Activated naive CD4-positive, alpha-beta T cell treated with anti-CD3 and anti-CD28 coated beads for 36 hours (primary cell): ENCODE measurements at regions not wholly inside any gene's neighbourhood (a gene's known extent, or its start where the extent isn't known, plus 50 kb on each side); places are given as distances from the start of the nearest gene placed in this dataset.

Experiments
- CTCF ChIA-PET: fragments of 350-600 bp; sonication (Branson Sonifier 250); formaldehyde crosslinking; loops from one replicate; lab custom pipeline; 2021; ENCODE audit warnings: antibody characterized with exemption; lab: Charles Lee
- DNase-seq: peaks from one replicate; pipeline ENCODE4 v3.0.0-alpha.2; 2020
- H3K27ac Mint-ChIP-seq: one replicate; pipeline ENCODE4 v1.8.0; 2021; ENCODE audit warnings: mild to moderate bottlenecking, mixed read lengths
- H3K27me3 Mint-ChIP-seq: one replicate; pipeline ENCODE4 v1.8.0; 2021; ENCODE audit warnings: low read depth, mixed read lengths
- H3K36me3 Mint-ChIP-seq: one replicate; pipeline ENCODE4 v1.8.0; 2021; ENCODE audit warnings: low read depth, mixed read lengths
- H3K4me1 Mint-ChIP-seq: one replicate; pipeline ENCODE4 v1.8.0; 2021; ENCODE audit warnings: low read depth, mixed read lengths
- H3K4me3 Mint-ChIP-seq: one replicate; pipeline ENCODE4 v1.8.0; 2021; ENCODE audit warnings: mild to moderate bottlenecking, moderate library complexity, mixed read lengths
- H3K9me3 Mint-ChIP-seq: one replicate; pipeline ENCODE4 v1.8.0; 2021; ENCODE audit warnings: mixed read lengths
- intact Hi-C: fragments of 100-400 bp; cut with micrococcal nuclease; formaldehyde crosslinking; loops from one replicate; pipeline ENCODE4 v1.15.1; 2023

GRCh38 chr4:110396963-110397362 lies 79.0 kb upstream of the ENPEP start:
- no peak overlapping the region for H3K27ac Mint-ChIP-seq
- intact Hi-C loops: no loop called here
- no peaks in the 10 kb centered on the region for H3K36me3 Mint-ChIP-seq
- peaks cover 20% of the 10 kb centered on the region for H3K27me3 Mint-ChIP-seq
- H3K9me3 Mint-ChIP-seq: no peaks in the 10 kb centered on the region
- no peaks in the 10 kb centered on the region for H3K4me1 Mint-ChIP-seq
- DNase-seq: no peak
- no peak overlapping the region for H3K4me3 Mint-ChIP-seq
- CTCF ChIA-PET: interaction anchor here (0.6 kb wide), 1 partner anchor 64 kb away, joined by 3 read pairs; no protein-coding TSS in a partner anchor

DNA sequence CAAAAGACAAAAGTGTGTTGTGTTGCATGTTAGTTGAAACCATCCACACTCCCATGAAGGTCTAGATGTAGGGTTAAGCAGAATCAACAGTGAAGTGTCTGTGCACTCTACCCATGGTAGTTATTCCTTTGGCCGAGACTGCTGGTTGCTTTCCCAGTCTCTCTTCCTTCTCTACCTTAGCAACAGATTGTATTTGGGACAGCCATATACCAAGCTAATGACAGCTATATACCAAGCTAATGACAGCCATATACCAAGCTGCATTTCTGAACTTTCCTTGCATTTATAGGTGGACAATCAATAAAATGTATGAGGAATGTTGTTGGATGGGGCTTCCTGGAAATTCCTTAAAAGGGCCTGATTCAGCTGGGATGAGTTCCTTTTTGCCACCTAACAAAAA lies 80.5 kb upstream of the ENPEP start:
- no peak overlapping the region for H3K27ac Mint-ChIP-seq
- H3K27me3 Mint-ChIP-seq: peaks cover 20% of the 10 kb centered on the region
- H3K36me3 Mint-ChIP-seq: no peaks in the 10 kb centered on the region
- H3K4me3 Mint-ChIP-seq: no peak overlapping the region
- no peaks in the 10 kb centered on the region for H3K4me1 Mint-ChIP-seq
- no peak for DNase-seq
- intact Hi-C loops: no loop called here
- no peaks in the 10 kb centered on the region for H3K9me3 Mint-ChIP-seq
- CTCF ChIA-PET: no interaction called here

DNA sequence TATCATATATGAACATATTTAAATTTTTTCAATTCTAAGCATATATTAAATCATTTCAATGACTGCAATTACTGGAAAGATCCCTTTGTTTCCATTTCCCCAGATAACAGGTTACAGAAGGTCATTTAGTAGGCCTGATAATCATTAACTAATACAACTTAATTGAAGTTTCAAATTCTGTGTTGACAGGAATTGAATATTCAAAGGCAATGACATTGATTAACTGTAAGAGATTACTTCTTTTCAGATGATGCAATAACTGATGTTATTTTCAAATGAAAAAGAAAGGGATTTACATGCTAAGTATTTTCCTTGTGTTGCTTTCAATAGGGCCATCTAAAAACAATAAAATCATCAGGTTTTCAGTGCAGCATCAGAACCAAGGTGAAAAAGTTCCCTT lies 81.1 kb upstream of the ENPEP start:
- no peak for DNase-seq

DNA sequence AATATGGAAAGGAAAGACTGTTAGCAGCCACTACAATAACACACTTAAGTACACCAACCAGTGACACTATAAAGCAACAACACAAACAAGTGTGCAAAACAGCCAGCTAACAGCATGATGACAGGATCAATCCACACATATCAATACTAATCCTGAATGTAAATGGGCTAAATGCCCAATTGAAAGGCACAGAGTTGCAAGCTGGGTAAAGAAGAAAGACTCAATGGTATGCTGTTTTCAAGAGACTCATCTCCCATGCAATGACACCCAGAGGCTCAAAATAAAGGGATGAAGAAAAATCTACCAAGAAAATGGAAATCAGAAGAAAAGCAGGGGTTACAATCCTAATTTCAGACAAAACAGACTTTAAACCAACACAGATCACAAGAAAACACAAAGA lies 94.2 kb upstream of the ENPEP start:
- CTCF ChIA-PET: no interaction called here
- Mint-ChIP-seq H3K36me3 (peaks cover 2% of the 10 kb centered on the region), H3K27ac (no peak overlapping the region), H3K4me3 (no peak overlapping the region), H3K27me3 (peaks cover 7% of the 10 kb centered on the region), H3K9me3 (peaks cover 22% of the 10 kb centered on the region), H3K4me1 (no peaks in the 10 kb centered on the region)
- intact Hi-C loops: no loop called here
- DNase-seq: no peak

More for the DNA sequence above, 81.1 kb upstream of the ENPEP start:
- Mint-ChIP-seq H3K4me1 (no peaks in the 10 kb centered on the region), H3K27me3 (peaks cover 20% of the 10 kb centered on the region), H3K4me3 (no peak overlapping the region), H3K9me3 (no peaks in the 10 kb centered on the region), H3K36me3 (no peaks in the 10 kb centered on the region), H3K27ac (no peak overlapping the region)
- CTCF ChIA-PET: no interaction called here
- intact Hi-C loops: no loop called here

GRCh38 chr4:110372485-110372884 lies 103.5 kb upstream of the ENPEP start:
- Mint-ChIP-seq H3K4me1 (no peaks in the 10 kb centered on the region), H3K36me3 (no peaks in the 10 kb centered on the region), H3K27me3 (peaks cover 8% of the 10 kb centered on the region), H3K27ac (no peak overlapping the region), H3K9me3 (no peaks in the 10 kb centered on the region), H3K4me3 (no peak overlapping the region)
- DNase-seq: no peak
- CTCF ChIA-PET: no interaction called here
- intact Hi-C loops: no loop called here

- H3K4me3 Mint-ChIP-seq: no peak overlapping the region
- intact Hi-C loops: no loop called here
- no peaks in the 10 kb centered on the region for H3K9me3 Mint-ChIP-seq
- H3K36me3 Mint-ChIP-seq: no peaks in the 10 kb centered on the region
- no peak for DNase-seq
- H3K27me3 Mint-ChIP-seq: peaks cover 13% of the 10 kb centered on the region
- CTCF ChIA-PET: no interaction called here
- no peaks in the 10 kb centered on the region for H3K4me1 Mint-ChIP-seq
- no peak overlapping the region for H3K27ac Mint-ChIP-seq
Observed at GRCh38 chr4:110371016-110371770, 104.8 kb upstream of the ENPEP start.

DNA sequence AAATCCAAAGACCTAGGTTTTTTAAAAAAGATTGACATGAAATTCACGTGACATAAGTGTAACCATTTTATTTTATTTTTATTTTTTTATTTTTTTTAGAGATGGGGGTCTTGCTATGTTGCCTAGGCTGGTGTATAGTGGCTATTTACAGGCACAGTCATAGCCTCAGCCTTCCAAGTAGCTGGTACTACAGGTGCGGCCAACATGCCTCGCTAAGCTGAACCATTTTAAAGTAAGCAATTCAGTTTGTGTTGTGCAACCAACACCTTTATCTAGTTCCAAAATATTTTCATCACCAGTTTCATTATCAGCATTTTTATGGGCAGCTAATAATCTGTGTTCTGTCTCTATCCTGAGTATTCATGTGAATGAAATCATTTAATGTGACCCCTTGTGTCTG lies 107.5 kb upstream of the ENPEP start:
- Mint-ChIP-seq H3K4me1 (no peaks in the 10 kb centered on the region), H3K27me3 (peaks cover 11% of the 10 kb centered on the region)
- CTCF ChIA-PET: no interaction called here

GRCh38 chr4:110367156-110367555 lies 108.8 kb upstream of the ENPEP start:
- intact Hi-C loops: no loop called here

More for the DNA sequence above, 107.5 kb upstream of the ENPEP start:
- intact Hi-C loops: no loop called here
- H3K36me3 Mint-ChIP-seq: no peaks in the 10 kb centered on the region
- H3K27ac Mint-ChIP-seq: no peak overlapping the region
- no peak overlapping the region for H3K4me3 Mint-ChIP-seq
- DNase-seq: no peak
- no peaks in the 10 kb centered on the region for H3K9me3 Mint-ChIP-seq

DNA sequence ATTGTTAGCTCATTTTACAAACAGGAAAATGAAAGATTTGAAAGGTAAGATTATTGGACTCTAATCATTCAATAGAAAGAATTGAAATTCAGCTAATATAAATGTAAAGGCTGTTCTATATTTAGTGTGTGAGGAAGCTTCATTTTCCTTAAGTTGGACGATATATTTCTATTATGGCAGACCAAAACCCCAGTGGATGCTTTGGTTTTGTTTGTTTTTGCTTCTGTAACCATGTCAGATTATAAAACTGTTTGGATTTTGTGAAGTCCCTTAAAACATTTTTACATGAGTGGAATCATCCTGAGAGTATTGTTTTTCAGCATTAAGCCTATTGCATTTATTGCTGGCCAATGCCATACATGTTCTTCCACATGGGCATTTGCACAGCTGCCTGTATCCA lies 110.2 kb upstream of the ENPEP start:
- Mint-ChIP-seq H3K36me3 (no peaks in the 10 kb centered on the region), H3K27ac (no peak overlapping the region), H3K9me3 (no peaks in the 10 kb centered on the region), H3K4me3 (no peak overlapping the region), H3K27me3 (peaks cover 5% of the 10 kb centered on the region), H3K4me1 (no peaks in the 10 kb centered on the region)
- intact Hi-C loops: no loop called here
- CTCF ChIA-PET: no interaction called here
- DNase-seq: no peak

More at GRCh38 chr4:110367156-110367555, 108.8 kb upstream of the ENPEP start:
- Mint-ChIP-seq H3K36me3 (no peaks in the 10 kb centered on the region), H3K4me1 (no peaks in the 10 kb centered on the region), H3K9me3 (no peaks in the 10 kb centered on the region), H3K4me3 (no peak overlapping the region), H3K27me3 (peaks cover 5% of the 10 kb centered on the region), H3K27ac (no peak overlapping the region)
- no peak for DNase-seq
- CTCF ChIA-PET: interaction anchor here (0.6 kb wide), 1 partner anchor 109 kb away, joined by 3 read pairs; no protein-coding TSS in a partner anchor

DNA sequence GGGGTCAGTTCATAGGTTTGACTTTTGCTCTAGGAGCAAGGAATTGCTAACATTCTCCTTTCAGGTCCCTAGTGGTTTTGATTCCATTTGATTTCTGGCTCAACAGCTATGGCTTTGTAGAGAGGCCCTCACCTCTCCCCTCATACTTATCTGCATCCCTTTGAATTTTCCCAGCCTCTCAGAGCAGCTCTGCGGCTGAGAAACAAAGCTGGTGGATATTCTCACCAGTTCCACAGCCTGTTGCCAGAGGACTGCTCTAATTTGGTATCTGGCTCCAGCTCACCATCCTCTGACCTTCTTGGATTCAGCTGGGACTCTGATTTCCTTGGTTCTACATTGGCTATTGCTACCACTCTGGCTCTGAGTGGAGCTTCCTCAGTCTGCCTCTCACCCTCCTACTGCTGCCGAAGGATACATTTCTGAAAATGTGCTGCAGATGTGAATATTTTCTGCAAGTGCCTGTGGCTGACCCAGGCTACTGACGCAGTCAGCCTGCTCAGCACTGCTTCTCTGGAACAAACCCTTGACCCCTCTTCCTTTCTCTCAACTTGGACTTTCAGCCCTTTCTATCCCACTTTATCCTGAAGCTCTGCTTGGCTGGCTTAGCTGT lies 110.9 kb upstream of the ENPEP start:
- intact Hi-C loops: no loop called here
- CTCF ChIA-PET: no interaction called here
- H3K9me3 Mint-ChIP-seq: no peaks in the 10 kb centered on the region
- H3K36me3 Mint-ChIP-seq: no peaks in the 10 kb centered on the region
- H3K27ac Mint-ChIP-seq: no peak overlapping the region
- no peak for DNase-seq
- H3K27me3 Mint-ChIP-seq: peaks cover 5% of the 10 kb centered on the region
- no peaks in the 10 kb centered on the region for H3K4me1 Mint-ChIP-seq
- H3K4me3 Mint-ChIP-seq: no peak overlapping the region

DNA sequence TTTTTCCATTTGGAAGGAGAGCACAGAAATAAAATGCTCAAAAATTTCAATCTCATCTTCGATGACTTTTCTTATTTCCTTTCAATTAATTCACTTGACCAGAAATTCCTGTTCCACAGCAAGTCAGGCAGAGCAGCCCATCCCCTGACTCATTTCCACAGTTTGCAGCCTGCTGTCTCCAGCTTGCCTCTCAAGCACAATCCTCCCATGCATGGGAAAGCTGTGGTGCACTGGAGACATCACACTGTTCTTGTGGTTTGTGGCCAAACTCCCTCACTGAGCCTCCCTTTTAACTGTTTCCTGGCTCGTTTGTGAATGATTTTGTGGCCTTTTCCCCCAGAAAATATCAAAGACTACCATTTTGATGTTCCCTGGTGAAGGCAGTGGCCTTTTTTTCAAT lies 114.0 kb upstream of the ENPEP start:
- Mint-ChIP-seq H3K27me3 (peaks cover 6% of the 10 kb centered on the region), H3K4me1 (no peaks in the 10 kb centered on the region), H3K36me3 (no peaks in the 10 kb centered on the region), H3K4me3 (no peak overlapping the region), H3K9me3 (no peaks in the 10 kb centered on the region), H3K27ac (no peak overlapping the region)
- intact Hi-C loops: no loop called here
- no peak for DNase-seq
- CTCF ChIA-PET: no interaction called here

DNA sequence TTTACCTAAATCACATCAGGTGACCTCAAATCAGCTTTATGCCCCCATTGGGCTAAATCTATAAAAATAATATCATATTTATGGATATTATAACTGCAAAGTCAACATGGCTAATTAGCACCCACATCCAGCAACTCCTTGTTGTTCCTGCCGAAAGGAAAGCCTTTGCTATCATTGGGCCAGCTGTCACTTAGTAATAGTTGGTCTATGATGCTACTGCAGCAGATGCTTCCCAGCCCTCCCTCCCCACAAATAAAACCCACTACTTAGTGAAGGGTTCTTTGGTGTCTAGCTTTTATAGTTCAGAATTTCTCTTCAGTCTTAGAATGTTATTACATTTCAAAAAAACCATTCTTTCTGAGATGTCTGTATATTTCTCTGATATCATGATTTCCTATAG lies 116.9 kb upstream of the ENPEP start:
- Mint-ChIP-seq H3K27ac (no peak overlapping the region), H3K4me1 (no peaks in the 10 kb centered on the region)
- intact Hi-C loops: no loop called here

GRCh38 chr4:110357521-110357920 lies 118.4 kb upstream of the ENPEP start:
- no peaks in the 10 kb centered on the region for H3K9me3 Mint-ChIP-seq
- CTCF ChIA-PET: no interaction called here
- intact Hi-C loops: no loop called here
- no peak overlapping the region for H3K4me3 Mint-ChIP-seq
- peaks cover 6% of the 10 kb centered on the region for H3K27me3 Mint-ChIP-seq
- no peak overlapping the region for H3K27ac Mint-ChIP-seq
- H3K36me3 Mint-ChIP-seq: no peaks in the 10 kb centered on the region
- H3K4me1 Mint-ChIP-seq: no peaks in the 10 kb centered on the region
- no peak for DNase-seq

More for the DNA sequence above, 116.9 kb upstream of the ENPEP start:
- Mint-ChIP-seq H3K36me3 (no peaks in the 10 kb centered on the region), H3K4me3 (no peak overlapping the region), H3K9me3 (no peaks in the 10 kb centered on the region), H3K27me3 (peaks cover 3% of the 10 kb centered on the region)
- CTCF ChIA-PET: no interaction called here
- DNase-seq: no peak
